Bronchial epithelial cell (primary cell): ENCODE measurements at regions not wholly inside any gene's neighbourhood (a gene's known extent, or its start where the extent isn't known, plus 50 kb on each side); places are given as distances from the start of the nearest gene placed in this dataset.

ENCODE experiments used
- DNase-seq: peaks from one replicate; pipeline ENCODE4 v3.0.0-alpha.2; 2010; ENCODE audit warnings: low read depth
- FAIRE-seq: peaks from 2 replicates; lab custom pipeline; 2011; peaks lifted over from hg19 to GRCh38; lab: Jason Lieb, UNC
- H3K27me3 ChIP-seq: 2 replicates; pipeline ENCODE4 v1.5.1; 2011; ENCODE audit warnings: low read length; ENCODE audit not compliant: control insufficient read depth, insufficient read depth
- H3K36me3 ChIP-seq: 2 replicates; pipeline ENCODE4 v1.5.1; 2011; ENCODE audit warnings: low read length; ENCODE audit not compliant: control insufficient read depth, insufficient read depth
- H3K4me3 ChIP-seq: 2 replicates; pipeline ENCODE4 v1.5.1; 2011; ENCODE audit warnings: mild to moderate bottlenecking, low read depth, low read length, control low read depth
- TF ChIP-seq, protein P1 (sequence below): IDR thresholded peaks from 2 replicates; pipeline ENCODE4 v1.5.1; 2011; ENCODE audit warnings: mild to moderate bottlenecking, moderate library complexity, low read length, control low read depth, inconsistent platforms; ENCODE audit not compliant: insufficient read depth, severe bottlenecking

DNA sequence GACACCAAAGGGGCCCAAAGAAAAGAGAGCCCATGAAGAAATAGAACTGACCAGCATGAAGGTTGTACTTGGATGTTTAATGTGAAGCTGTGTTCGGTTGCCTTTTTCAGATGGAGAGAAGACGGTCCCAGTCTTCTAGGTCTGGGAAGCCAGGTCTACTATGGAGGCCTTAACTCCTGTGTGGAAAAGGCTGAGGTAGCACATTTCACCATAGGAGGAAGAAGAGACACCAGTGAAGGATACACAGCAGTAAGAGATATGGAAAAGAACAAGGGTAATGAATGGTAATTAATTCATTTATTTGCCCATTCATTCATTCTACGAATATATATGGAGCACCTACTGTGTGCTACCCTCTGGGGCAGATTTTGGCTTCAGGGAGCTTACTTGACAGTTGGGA is 151.6 kb upstream of the PLEKHG7 start:
- TF ChIP-seq, protein P1, sequence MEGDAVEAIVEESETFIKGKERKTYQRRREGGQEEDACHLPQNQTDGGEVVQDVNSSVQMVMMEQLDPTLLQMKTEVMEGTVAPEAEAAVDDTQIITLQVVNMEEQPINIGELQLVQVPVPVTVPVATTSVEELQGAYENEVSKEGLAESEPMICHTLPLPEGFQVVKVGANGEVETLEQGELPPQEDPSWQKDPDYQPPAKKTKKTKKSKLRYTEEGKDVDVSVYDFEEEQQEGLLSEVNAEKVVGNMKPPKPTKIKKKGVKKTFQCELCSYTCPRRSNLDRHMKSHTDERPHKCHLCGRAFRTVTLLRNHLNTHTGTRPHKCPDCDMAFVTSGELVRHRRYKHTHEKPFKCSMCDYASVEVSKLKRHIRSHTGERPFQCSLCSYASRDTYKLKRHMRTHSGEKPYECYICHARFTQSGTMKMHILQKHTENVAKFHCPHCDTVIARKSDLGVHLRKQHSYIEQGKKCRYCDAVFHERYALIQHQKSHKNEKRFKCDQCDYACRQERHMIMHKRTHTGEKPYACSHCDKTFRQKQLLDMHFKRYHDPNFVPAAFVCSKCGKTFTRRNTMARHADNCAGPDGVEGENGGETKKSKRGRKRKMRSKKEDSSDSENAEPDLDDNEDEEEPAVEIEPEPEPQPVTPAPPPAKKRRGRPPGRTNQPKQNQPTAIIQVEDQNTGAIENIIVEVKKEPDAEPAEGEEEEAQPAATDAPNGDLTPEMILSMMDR: no peak
- H3K4me3 ChIP-seq: no peak overlapping the region
- DNase-seq (no peak), FAIRE-seq (no peak)
- H3K27me3 ChIP-seq: no peaks in the 10 kb centered on the region
- no peaks in the 10 kb centered on the region for H3K36me3 ChIP-seq

DNA sequence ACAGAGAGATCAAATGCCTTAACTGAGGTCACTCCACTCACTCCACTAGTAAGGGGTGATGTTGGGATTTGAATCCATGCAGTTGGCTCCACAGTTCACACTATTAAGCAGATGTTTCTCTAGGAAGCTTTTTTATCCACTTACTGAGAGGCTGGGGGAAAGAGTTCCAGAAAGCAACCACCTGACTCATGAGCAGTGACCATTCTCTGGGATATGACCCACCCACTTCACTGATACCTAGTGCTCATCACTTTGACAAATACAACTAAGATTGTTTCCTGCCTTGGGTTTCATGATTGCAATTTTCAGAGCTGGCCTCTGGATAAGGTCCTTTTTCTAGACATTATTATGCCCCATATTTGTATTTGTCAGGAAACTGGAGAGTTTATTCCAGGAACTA is 152.1 kb upstream of the PLEKHG7 start:
- DNase-seq (peak; percentile 49), FAIRE-seq (no peak)
- Histone ChIP-seq H3K4me3 (no peak overlapping the region), H3K36me3 (no peaks in the 10 kb centered on the region), H3K27me3 (no peaks in the 10 kb centered on the region)
- TF ChIP-seq, protein P1: no peak

DNA sequence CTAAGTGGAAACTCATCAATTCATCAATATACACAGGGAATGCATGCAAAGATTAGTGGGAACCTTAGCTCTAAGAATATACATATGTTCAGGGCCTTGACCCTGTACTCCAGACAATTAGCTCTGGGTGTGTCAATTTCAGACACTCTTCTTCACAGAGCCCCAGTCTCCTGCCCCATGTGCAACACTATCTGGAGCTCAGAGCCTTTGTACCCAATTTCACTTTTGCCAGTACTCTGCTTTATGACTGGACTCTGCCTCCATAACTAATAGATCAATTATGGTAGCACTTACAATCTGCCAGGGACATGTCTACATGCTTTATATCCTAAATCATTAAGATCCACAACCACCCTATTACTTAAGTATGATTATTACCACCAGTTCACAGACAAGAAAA is 152.5 kb upstream of the PLEKHG7 start:
- H3K4me3 ChIP-seq: no peak overlapping the region
- H3K27me3 ChIP-seq: no peaks in the 10 kb centered on the region
- no peaks in the 10 kb centered on the region for H3K36me3 ChIP-seq
- no peak for FAIRE-seq
- no peak for DNase-seq
- TF ChIP-seq, protein P1: no peak

DNA sequence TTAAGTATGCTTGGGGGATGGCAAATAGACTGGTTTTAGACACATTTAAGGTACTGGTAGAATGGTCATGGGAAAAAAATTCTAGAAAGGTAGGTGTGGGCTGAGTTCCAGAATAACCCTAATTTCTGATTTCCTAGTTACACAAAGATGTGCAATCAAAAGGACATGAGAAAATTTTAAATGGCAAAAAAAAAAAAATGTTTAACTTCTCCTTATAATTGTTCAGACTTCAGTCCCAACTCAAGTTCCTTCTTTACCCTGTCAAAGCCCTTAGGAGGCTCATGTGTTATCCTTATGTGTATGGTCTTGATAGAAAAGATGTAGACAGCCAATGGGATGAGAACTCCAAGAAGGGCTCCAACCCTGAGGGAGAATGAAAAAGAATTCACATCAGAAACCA is 153.3 kb upstream of the PLEKHG7 start:
- TF ChIP-seq, protein P1: no peak
- FAIRE-seq: no peak
- H3K4me3 ChIP-seq: no peak overlapping the region

DNA sequence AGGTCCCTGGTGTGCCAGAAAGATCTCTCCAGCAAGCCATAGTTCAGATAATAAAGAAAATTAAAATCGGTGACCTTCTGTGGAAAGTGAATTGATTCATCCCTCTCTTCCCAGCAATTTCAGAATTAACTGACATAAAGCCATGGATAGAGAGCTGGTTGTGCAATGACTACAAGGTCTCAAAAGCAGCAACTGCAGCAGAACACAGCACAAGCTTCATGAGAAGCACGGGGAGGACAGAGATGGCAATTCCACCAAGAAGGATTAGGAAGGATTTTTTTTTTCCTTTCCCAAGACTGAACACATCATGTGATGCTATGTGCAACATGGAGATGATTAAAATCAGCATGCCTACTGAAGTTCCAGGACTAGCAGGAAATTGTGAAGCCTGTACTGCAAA is 154.9 kb upstream of the PLEKHG7 start:
- no peak for FAIRE-seq
- no peaks in the 10 kb centered on the region for H3K27me3 ChIP-seq
- no peaks in the 10 kb centered on the region for H3K36me3 ChIP-seq
- H3K4me3 ChIP-seq: no peak overlapping the region
- TF ChIP-seq, protein P1: no peak
- DNase-seq: no peak

More for the DNA sequence above, 153.3 kb upstream of the PLEKHG7 start:
- Histone ChIP-seq H3K36me3 (no peaks in the 10 kb centered on the region), H3K27me3 (no peaks in the 10 kb centered on the region)
- DNase-seq: no peak

DNA sequence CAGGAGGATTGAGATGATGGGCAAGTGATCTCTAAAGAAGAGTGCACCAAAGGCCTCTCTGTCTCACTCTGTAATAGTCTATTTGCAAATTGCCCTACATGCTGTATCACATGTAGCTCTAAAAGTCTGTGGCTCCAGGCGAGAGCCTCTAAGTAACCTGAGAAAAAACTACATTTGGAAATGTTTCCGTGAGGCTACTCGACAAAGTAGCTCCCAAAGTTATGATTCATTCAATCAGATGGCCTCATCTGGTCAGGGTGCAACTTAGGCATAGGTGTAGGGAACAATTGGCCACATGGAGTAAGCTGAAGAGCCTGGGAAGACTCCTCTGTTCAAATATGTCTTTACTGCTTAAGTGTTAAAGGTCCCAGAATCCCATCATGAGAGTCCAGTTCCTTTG is 155.4 kb upstream of the PLEKHG7 start:
- Histone ChIP-seq H3K27me3 (no peaks in the 10 kb centered on the region), H3K36me3 (no peaks in the 10 kb centered on the region), H3K4me3 (no peak overlapping the region)
- TF ChIP-seq, protein P1: no peak
- DNase-seq (no peak), FAIRE-seq (no peak)
